ENCODE measurements at regions not wholly inside any gene's neighbourhood (a gene's known extent, or its start where the extent isn't known, plus 50 kb on each side); places are given as distances from the start of the nearest gene placed in this dataset.

DNA sequence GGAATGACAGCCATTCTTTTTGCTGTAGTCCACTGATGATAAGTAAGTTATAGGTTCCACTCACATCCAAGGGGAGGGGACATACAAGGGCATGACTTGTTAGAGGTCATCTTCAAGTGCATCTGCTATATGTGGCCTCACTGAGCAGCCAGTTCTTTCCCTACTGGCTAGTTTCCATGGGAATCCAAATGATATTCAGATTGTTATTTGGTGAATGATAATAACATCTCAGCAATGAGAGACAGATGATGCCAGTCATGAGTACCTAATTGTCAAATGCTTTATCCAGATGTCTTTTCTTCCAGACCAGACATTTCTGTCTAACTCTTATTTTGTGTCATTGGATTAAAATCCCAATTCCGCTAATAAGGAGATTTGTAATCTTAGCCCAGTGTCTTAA is 460.4 kb upstream of the BOD1L1 start:
- WGBS (ENCODE audit: insufficient coverage, low coverage, low lambda C conversion rate, missing lambda C conversion rate) = 83% methylated on average over 1 of the region's 1 CpG
- no peak for DNase-seq
- TF ChIP-seq POLR2A (IDR thresholded peaks at IDR 0.05) = no peak
- TF ChIP-seq, protein P1, sequence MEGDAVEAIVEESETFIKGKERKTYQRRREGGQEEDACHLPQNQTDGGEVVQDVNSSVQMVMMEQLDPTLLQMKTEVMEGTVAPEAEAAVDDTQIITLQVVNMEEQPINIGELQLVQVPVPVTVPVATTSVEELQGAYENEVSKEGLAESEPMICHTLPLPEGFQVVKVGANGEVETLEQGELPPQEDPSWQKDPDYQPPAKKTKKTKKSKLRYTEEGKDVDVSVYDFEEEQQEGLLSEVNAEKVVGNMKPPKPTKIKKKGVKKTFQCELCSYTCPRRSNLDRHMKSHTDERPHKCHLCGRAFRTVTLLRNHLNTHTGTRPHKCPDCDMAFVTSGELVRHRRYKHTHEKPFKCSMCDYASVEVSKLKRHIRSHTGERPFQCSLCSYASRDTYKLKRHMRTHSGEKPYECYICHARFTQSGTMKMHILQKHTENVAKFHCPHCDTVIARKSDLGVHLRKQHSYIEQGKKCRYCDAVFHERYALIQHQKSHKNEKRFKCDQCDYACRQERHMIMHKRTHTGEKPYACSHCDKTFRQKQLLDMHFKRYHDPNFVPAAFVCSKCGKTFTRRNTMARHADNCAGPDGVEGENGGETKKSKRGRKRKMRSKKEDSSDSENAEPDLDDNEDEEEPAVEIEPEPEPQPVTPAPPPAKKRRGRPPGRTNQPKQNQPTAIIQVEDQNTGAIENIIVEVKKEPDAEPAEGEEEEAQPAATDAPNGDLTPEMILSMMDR (IDR thresholded peaks at IDR 0.05) = no peak
- Histone ChIP-seq H3K27ac (no peak overlapping the region), H3K27me3 (no peaks in the 10 kb centered on the region), H3K4me3 (no peak overlapping the region), H3K36me3 (no peaks in the 10 kb centered on the region), H3K9me3 (no peaks in the 10 kb centered on the region), H3K4me1 (no peaks in the 10 kb centered on the region)
- intact Hi-C loops (cut with DNase I) = no loop called here
- ATAC-seq = no peak

DNA sequence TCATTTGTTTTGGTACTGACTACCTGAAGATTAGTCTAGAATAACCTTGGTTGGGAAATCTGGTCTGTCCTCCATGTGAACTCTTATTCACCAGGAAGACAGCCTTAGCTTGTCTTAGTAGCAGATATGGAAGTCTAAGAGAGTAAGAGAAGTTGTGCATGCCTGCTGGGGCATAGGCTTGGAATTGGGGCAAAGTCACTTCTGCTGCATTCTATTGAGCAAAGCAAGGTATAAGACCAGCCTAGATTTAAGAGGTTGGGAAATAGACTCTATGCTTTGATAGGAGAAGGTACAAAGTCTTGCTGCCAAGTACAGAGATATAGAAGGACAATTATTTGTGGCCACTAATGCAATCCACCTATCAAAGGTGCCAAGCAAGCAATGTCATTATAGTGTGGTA is 464.0 kb upstream of the BOD1L1 start:
- Histone ChIP-seq H3K4me3 (no peak overlapping the region), H3K27ac (no peak overlapping the region), H3K36me3 (no peaks in the 10 kb centered on the region), H3K9me3 (no peaks in the 10 kb centered on the region), H3K27me3 (no peaks in the 10 kb centered on the region), H3K4me1 (no peaks in the 10 kb centered on the region)
- intact Hi-C loops (cut with DNase I) = no loop called here
- DNase-seq = no peak
- ATAC-seq = no peak
- TF ChIP-seq POLR2A (IDR thresholded peaks at IDR 0.05) = no peak
- TF ChIP-seq, protein P1 (IDR thresholded peaks at IDR 0.05) = no peak

DNA sequence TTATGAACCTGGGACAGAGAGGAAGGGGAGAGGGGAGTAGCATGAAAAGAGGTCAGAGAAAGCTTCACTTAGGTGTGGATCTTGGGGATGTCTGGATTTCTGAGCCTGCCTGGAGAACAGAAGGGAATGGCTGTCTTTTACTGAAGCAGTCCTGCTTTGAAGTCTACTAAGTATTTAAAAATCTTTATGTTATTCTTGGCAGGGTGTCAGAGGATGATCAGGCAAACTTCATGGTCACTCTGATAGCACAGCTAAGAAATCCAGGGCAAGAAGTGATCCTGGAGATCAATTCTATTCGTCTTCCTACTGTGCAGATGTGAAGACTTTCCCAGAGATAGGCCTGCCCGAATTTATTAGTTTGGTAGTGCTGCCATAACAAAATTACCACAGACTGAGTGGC is 464.4 kb upstream of the BOD1L1 start:
- DNase-seq = no peak
- intact Hi-C loops (cut with DNase I) = no loop called here
- WGBS (ENCODE audit: insufficient coverage, low coverage, low lambda C conversion rate, missing lambda C conversion rate) = 50% methylated on average over 1 of the region's 2 CpGs

GRCh38 chr4:14092741-14093140 is 465.2 kb upstream of the BOD1L1 start:
- DNase-seq (no peak), ATAC-seq (no peak)
- H3K27ac ChIP-seq = no peak overlapping the region
- H3K27me3 ChIP-seq = no peaks in the 10 kb centered on the region
- TF ChIP-seq POLR2A (IDR thresholded peaks at IDR 0.05) = no peak
- TF ChIP-seq, protein P1 (IDR thresholded peaks at IDR 0.05) = no peak
- 84% methylated on average over 3 of the region's 3 CpGs for WGBS (ENCODE audit: insufficient coverage, low coverage, low lambda C conversion rate, missing lambda C conversion rate)
- no peaks in the 10 kb centered on the region for H3K36me3 ChIP-seq
- no peaks in the 10 kb centered on the region for H3K4me1 ChIP-seq
- no peaks in the 10 kb centered on the region for H3K9me3 ChIP-seq
- no peak overlapping the region for H3K4me3 ChIP-seq
- intact Hi-C loops (cut with DNase I) = no loop called here

More for the DNA sequence above, 464.4 kb upstream of the BOD1L1 start:
- TF ChIP-seq, protein P1 (IDR thresholded peaks at IDR 0.05) = no peak
- TF ChIP-seq POLR2A (IDR thresholded peaks at IDR 0.05) = no peak
- H3K27ac ChIP-seq = no peak overlapping the region
- H3K27me3 ChIP-seq = no peaks in the 10 kb centered on the region
- no peak overlapping the region for H3K4me3 ChIP-seq
- H3K36me3 ChIP-seq = no peaks in the 10 kb centered on the region
- no peak for ATAC-seq
- H3K4me1 ChIP-seq = no peaks in the 10 kb centered on the region
- H3K9me3 ChIP-seq = no peaks in the 10 kb centered on the region

- H3K4me3 ChIP-seq = no peak overlapping the region
- 36% methylated on average over 1 of the region's 1 CpG for WGBS (ENCODE audit: insufficient coverage, low coverage, low lambda C conversion rate, missing lambda C conversion rate)
- H3K27me3 ChIP-seq = no peaks in the 10 kb centered on the region
Measured at GRCh38 chr4:14095831-14096230, 468.3 kb upstream of the BOD1L1 start.

More at GRCh38 chr4:14095831-14096230, 468.3 kb upstream of the BOD1L1 start:
- DNase-seq (no peak), ATAC-seq (no peak)
- TF ChIP-seq, protein P1 (IDR thresholded peaks at IDR 0.05) = no peak
- TF ChIP-seq POLR2A (IDR thresholded peaks at IDR 0.05) = no peak
- no peak overlapping the region for H3K27ac ChIP-seq
- H3K9me3 ChIP-seq = no peaks in the 10 kb centered on the region
- no peaks in the 10 kb centered on the region for H3K36me3 ChIP-seq
- H3K4me1 ChIP-seq = no peaks in the 10 kb centered on the region
- intact Hi-C loops (cut with DNase I) = no loop called here
